ENCODE measurements at regions not wholly inside any gene's neighbourhood (a gene's known extent, or its start where the extent isn't known, plus 50 kb on each side); places are given as distances from the start of the nearest gene placed in this dataset.

GRCh38 chr4:3832536-3833220 is 66.5 kb downstream of the ADRA2C start:
- Histone ChIP-seq H4K20me1 (ENCODE audit: insufficient read depth) (no peaks in the 10 kb centered on the region), H3F3A (ENCODE audit: insufficient read depth) (no peaks in the 10 kb centered on the region), H3K9ac (no peak overlapping the region), H2AFZ (no peak overlapping the region), H3K27ac (no peak overlapping the region), H3K9me3 (ENCODE audit: low read depth) (no peaks in the 10 kb centered on the region), H3K4me3 (no peak overlapping the region), H3K36me3 (ENCODE audit: low read depth) (no peaks in the 10 kb centered on the region), H3K4me1 (ENCODE audit: insufficient read depth) (no peaks in the 10 kb centered on the region), H3K4me2 (ENCODE audit: unreplicated experiment) (no peak overlapping the region), H3K27me3 (replicated peaks; ENCODE audit: insufficient read depth) (peaks cover 27% of the 10 kb centered on the region; the same call in 1 of the 2 replicates), H3K9me2 (ENCODE audit: insufficient read depth) (no peaks in the 10 kb centered on the region), H3K79me2 (ENCODE audit: insufficient read depth) (no peaks in the 10 kb centered on the region)
- DNase-seq: no peak
- in situ Hi-C loops (cut with MboI): no loop called here
- TF ChIP-seq EZH2 (IDR thresholded peaks at IDR 0.05; ENCODE audit: insufficient read depth, poor library complexity, severe bottlenecking) (no peak), EZH2phosphoT487 (IDR thresholded peaks at IDR 0.05; ENCODE audit: insufficient read depth, low read depth) (no peak)
- WGBS, 2 experiments (ENCODE audit: low coverage in 1 of 2, low lambda C conversion rate in 2 of 2, missing lambda C conversion rate in 2 of 2): 49 to 54% methylated on average over 12 of the region's 12 CpGs

GRCh38 chr4:3833326-3833989 is 67.3 kb downstream of the ADRA2C start:
- Histone ChIP-seq H3K9me2 (ENCODE audit: insufficient read depth) (no peaks in the 10 kb centered on the region), H3K9ac (no peak overlapping the region), H3K79me2 (ENCODE audit: insufficient read depth) (no peaks in the 10 kb centered on the region), H3K36me3 (ENCODE audit: low read depth) (no peaks in the 10 kb centered on the region), H3K9me3 (ENCODE audit: low read depth) (no peaks in the 10 kb centered on the region), H4K20me1 (ENCODE audit: insufficient read depth) (no peaks in the 10 kb centered on the region), H3K27ac (no peak overlapping the region), H3K4me2 (ENCODE audit: unreplicated experiment) (no peak overlapping the region), H3K4me3 (no peak overlapping the region), H3K27me3 (replicated peaks; ENCODE audit: insufficient read depth) (peaks cover 27% of the 10 kb centered on the region; the same call in 1 of the 2 replicates), H3K4me1 (ENCODE audit: insufficient read depth) (no peaks in the 10 kb centered on the region), H2AFZ (no peak overlapping the region), H3F3A (ENCODE audit: insufficient read depth) (no peaks in the 10 kb centered on the region)
- DNase-seq: no peak
- in situ Hi-C loops (cut with MboI): no loop called here
- TF ChIP-seq EZH2 (IDR thresholded peaks at IDR 0.05; ENCODE audit: insufficient read depth, poor library complexity, severe bottlenecking) (no peak), EZH2phosphoT487 (IDR thresholded peaks at IDR 0.05; ENCODE audit: insufficient read depth, low read depth) (no peak)
- 72 to 76% methylated on average over 16 to 18 of the region's 18 CpGs for WGBS, 2 experiments (ENCODE audit: low coverage in 1 of 2, low lambda C conversion rate in 2 of 2, missing lambda C conversion rate in 2 of 2)

DNA sequence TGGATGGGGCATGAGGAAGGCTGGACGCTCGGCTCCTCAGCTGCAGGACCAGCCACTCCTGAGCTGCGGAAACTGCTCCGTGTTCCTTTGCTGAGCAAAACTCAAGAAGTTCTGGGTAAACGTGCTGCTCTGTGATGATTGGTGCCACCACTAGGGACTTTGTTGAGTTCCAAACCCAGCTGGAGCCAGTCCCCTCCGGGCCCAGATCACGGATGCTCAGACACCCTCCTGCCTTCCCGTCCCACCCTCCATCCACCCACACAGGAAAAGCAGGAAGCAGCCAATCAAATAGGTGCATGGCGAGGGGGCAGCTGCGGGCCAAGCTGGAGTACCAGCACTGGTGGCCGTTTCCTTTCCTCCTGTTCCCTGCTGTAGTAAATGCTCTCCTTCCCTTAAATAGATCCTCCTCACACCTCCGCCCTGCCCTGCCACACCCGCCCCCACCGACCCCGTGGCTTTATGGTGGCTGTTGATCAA is 68.0 kb downstream of the ADRA2C start:
- H3K27ac ChIP-seq: no peak overlapping the region
- TF ChIP-seq EZH2phosphoT487 (IDR thresholded peaks at IDR 0.05; ENCODE audit: insufficient read depth, low read depth) (no peak), EZH2 (IDR thresholded peaks at IDR 0.05; ENCODE audit: insufficient read depth, poor library complexity, severe bottlenecking) (no peak)
- no peaks in the 10 kb centered on the region for H3K4me1 ChIP-seq (ENCODE audit: insufficient read depth)
- no peak overlapping the region for H3K9ac ChIP-seq
- in situ Hi-C loops (cut with MboI): no loop called here
- peaks cover 27% of the 10 kb centered on the region; the same call in 1 of the 2 replicates for H3K27me3 ChIP-seq (replicated peaks; ENCODE audit: insufficient read depth)
- no peak overlapping the region for H3K4me3 ChIP-seq
- no peaks in the 10 kb centered on the region for H4K20me1 ChIP-seq (ENCODE audit: insufficient read depth)
- no peaks in the 10 kb centered on the region for H3K9me2 ChIP-seq (ENCODE audit: insufficient read depth)
- WGBS, 2 experiments (ENCODE audit: low coverage in 1 of 2, low lambda C conversion rate in 2 of 2, missing lambda C conversion rate in 2 of 2): 16 to 17% methylated on average over 12 to 15 of the region's 15 CpGs
- DNase-seq: no peak
- no peaks in the 10 kb centered on the region for H3K79me2 ChIP-seq (ENCODE audit: insufficient read depth)
- no peak overlapping the region for H2AFZ ChIP-seq
- H3K4me2 ChIP-seq (ENCODE audit: unreplicated experiment): no peak overlapping the region
- H3K9me3 ChIP-seq (ENCODE audit: low read depth): no peaks in the 10 kb centered on the region
- no peaks in the 10 kb centered on the region for H3K36me3 ChIP-seq (ENCODE audit: low read depth)
- H3F3A ChIP-seq (ENCODE audit: insufficient read depth): no peaks in the 10 kb centered on the region

GRCh38 chr4:3834663-3835521 is 68.7 kb downstream of the ADRA2C start:
- Histone ChIP-seq H3F3A (ENCODE audit: insufficient read depth) (no peaks in the 10 kb centered on the region), H2AFZ (no peak overlapping the region), H3K9me2 (ENCODE audit: insufficient read depth) (no peaks in the 10 kb centered on the region), H3K27ac (no peak overlapping the region), H3K9ac (no peak overlapping the region), H3K27me3 (replicated peaks; ENCODE audit: insufficient read depth) (peaks cover 27% of the 10 kb centered on the region; the same call in 1 of the 2 replicates), H3K36me3 (ENCODE audit: low read depth) (no peaks in the 10 kb centered on the region), H3K4me3 (no peak overlapping the region), H3K79me2 (ENCODE audit: insufficient read depth) (no peaks in the 10 kb centered on the region), H3K4me1 (ENCODE audit: insufficient read depth) (no peaks in the 10 kb centered on the region), H3K9me3 (ENCODE audit: low read depth) (no peaks in the 10 kb centered on the region), H4K20me1 (ENCODE audit: insufficient read depth) (no peaks in the 10 kb centered on the region), H3K4me2 (ENCODE audit: unreplicated experiment) (no peak overlapping the region)
- TF ChIP-seq EZH2phosphoT487 (IDR thresholded peaks at IDR 0.05; ENCODE audit: insufficient read depth, low read depth): no peak
- TF ChIP-seq EZH2 (IDR thresholded peaks at IDR 0.05; ENCODE audit: insufficient read depth, poor library complexity, severe bottlenecking): no peak
- 29 to 36% methylated on average over 17 to 18 of the region's 18 CpGs for WGBS, 2 experiments (ENCODE audit: low coverage in 1 of 2, low lambda C conversion rate in 2 of 2, missing lambda C conversion rate in 2 of 2)
- no peak for DNase-seq
- in situ Hi-C loops (cut with MboI): no loop called here

All from GM23248 (cell line).